ENCODE measurements at regions not wholly inside any gene's neighbourhood (a gene's known extent, or its start where the extent isn't known, plus 50 kb on each side); places are given as distances from the start of the nearest gene placed in this dataset.
"Not testable (repeated sequence)": the region's sequence is repeated elsewhere in the genome, so short reads cannot be mapped to it uniquely, and the experiment has no call there.

GRCh38 chr9:7433508-7434292, 365.9 kb downstream of the DMAC1 start:
- H3K36me3 Mint-ChIP-seq (ENCODE audit: low read depth) = peaks cover 10% of the 10 kb centered on the region
- no peak for TF ChIP-seq CTCF (conservative IDR thresholded peaks at IDR 0.05)
- no peak overlapping the region for H3K27ac Mint-ChIP-seq (ENCODE audit: unreplicated experiment)
- no peak overlapping the region for H3K4me3 Mint-ChIP-seq
- H3K9me3 Mint-ChIP-seq = peaks cover 20% of the 10 kb centered on the region
- no peaks in the 10 kb centered on the region for H3K27me3 Mint-ChIP-seq (ENCODE audit: low read depth)
- no peak for DNase-seq (ENCODE audit: low read depth, low spot score)
- no peaks in the 10 kb centered on the region for H3K4me1 Mint-ChIP-seq

- Mint-ChIP-seq H3K4me1 (no peaks in the 10 kb centered on the region), H3K27ac (ENCODE audit: unreplicated experiment) (no peak overlapping the region), H3K36me3 (ENCODE audit: low read depth) (peaks cover 12% of the 10 kb centered on the region), H3K9me3 (peaks cover 25% of the 10 kb centered on the region), H3K4me3 (no peak overlapping the region), H3K27me3 (ENCODE audit: low read depth) (no peaks in the 10 kb centered on the region)
- TF ChIP-seq CTCF (conservative IDR thresholded peaks at IDR 0.05) = no peak
- no peak for DNase-seq (ENCODE audit: low read depth, low spot score)
Observed at GRCh38 chr9:7432989-7433388, 366.6 kb downstream of the DMAC1 start.

- DNase-seq (ENCODE audit: low read depth, low spot score); H3K27me3 Mint-ChIP-seq (ENCODE audit: low read depth); H3K4me3 Mint-ChIP-seq; H3K36me3 Mint-ChIP-seq (ENCODE audit: low read depth); H3K27ac Mint-ChIP-seq (ENCODE audit: unreplicated experiment); H3K4me1 Mint-ChIP-seq: not testable (repeated sequence)
- peaks cover 13% of the 10 kb centered on the region for H3K9me3 Mint-ChIP-seq
Observed at GRCh38 chr9:7417397-7417796, 382.2 kb downstream of the DMAC1 start.

- Mint-ChIP-seq H3K27ac (ENCODE audit: unreplicated experiment) (no peak overlapping the region), H3K4me3 (no peak overlapping the region), H3K9me3 (peaks cover 13% of the 10 kb centered on the region), H3K4me1 (no peaks in the 10 kb centered on the region), H3K27me3 (ENCODE audit: low read depth) (no peaks in the 10 kb centered on the region), H3K36me3 (ENCODE audit: low read depth) (peaks cover 4% of the 10 kb centered on the region)
- TF ChIP-seq CTCF (conservative IDR thresholded peaks at IDR 0.05) = no peak
- no peak for DNase-seq (ENCODE audit: low read depth, low spot score)
Observed at GRCh38 chr9:7415836-7416235, 383.7 kb downstream of the DMAC1 start.

GRCh38 chr9:7408845-7409244, 390.7 kb downstream of the DMAC1 start:
- no peak for TF ChIP-seq CTCF (conservative IDR thresholded peaks at IDR 0.05)
- Mint-ChIP-seq H3K27me3 (ENCODE audit: low read depth) (no peaks in the 10 kb centered on the region), H3K27ac (ENCODE audit: unreplicated experiment) (no peak overlapping the region), H3K4me3 (no peak overlapping the region), H3K9me3 (peaks cover 14% of the 10 kb centered on the region), H3K4me1 (no peaks in the 10 kb centered on the region), H3K36me3 (ENCODE audit: low read depth) (no peaks in the 10 kb centered on the region)
- DNase-seq (ENCODE audit: low read depth, low spot score) = no peak

- no peak for DNase-seq (ENCODE audit: low read depth, low spot score)
- no peaks in the 10 kb centered on the region for H3K27me3 Mint-ChIP-seq (ENCODE audit: low read depth)
Observed at GRCh38 chr9:7407246-7407645, 392.3 kb downstream of the DMAC1 start.

More at GRCh38 chr9:7407246-7407645, 392.3 kb downstream of the DMAC1 start:
- Mint-ChIP-seq H3K27ac (ENCODE audit: unreplicated experiment) (no peak overlapping the region), H3K4me3 (no peak overlapping the region), H3K36me3 (ENCODE audit: low read depth) (no peaks in the 10 kb centered on the region), H3K9me3 (peaks cover 11% of the 10 kb centered on the region), H3K4me1 (peaks cover under 1% of the 10 kb centered on the region)
- no peak for TF ChIP-seq CTCF (conservative IDR thresholded peaks at IDR 0.05)
